ENCODE measurements at regions not wholly inside any gene's neighbourhood (a gene's known extent, or its start where the extent isn't known, plus 50 kb on each side); places are given as distances from the start of the nearest gene placed in this dataset.

- DNase-seq (ENCODE audit: low read depth): no peak
- no peak overlapping the region for H3K4me3 ChIP-seq (replicated peaks; ENCODE audit: low read depth, low read length)
- TF ChIP-seq CTCF (IDR thresholded peaks at IDR 0.05; ENCODE audit: low read length, missing control alignments): no peak
Measured at GRCh38 chr5:61802456-61802855, 470.4 kb downstream of the ZSWIM6 start.

GRCh38 chr5:61805101-61805500 is 473.0 kb downstream of the ZSWIM6 start:
- H3K4me3 ChIP-seq (replicated peaks; ENCODE audit: low read depth, low read length): no peak overlapping the region
- DNase-seq (ENCODE audit: low read depth): peak; percentile 10
- no peak for TF ChIP-seq CTCF (IDR thresholded peaks at IDR 0.05; ENCODE audit: low read length, missing control alignments)

- TF ChIP-seq CTCF (IDR thresholded peaks at IDR 0.05; ENCODE audit: low read length, missing control alignments): no peak
- no peak overlapping the region for H3K4me3 ChIP-seq (replicated peaks; ENCODE audit: low read depth, low read length)
- DNase-seq (ENCODE audit: low read depth): no peak
Measured at GRCh38 chr5:61806491-61807020, 474.5 kb downstream of the ZSWIM6 start.

- H3K4me3 ChIP-seq (replicated peaks; ENCODE audit: low read depth, low read length): no peak overlapping the region
- DNase-seq (ENCODE audit: low read depth): no peak
Measured at GRCh38 chr5:61808091-61808490, 476.0 kb downstream of the ZSWIM6 start.

GRCh38 chr5:61808909-61809308 is 476.9 kb downstream of the ZSWIM6 start:
- TF ChIP-seq CTCF (IDR thresholded peaks at IDR 0.05; ENCODE audit: low read length, missing control alignments): no peak
- H3K4me3 ChIP-seq (replicated peaks; ENCODE audit: low read depth, low read length): no peak overlapping the region
- no peak for DNase-seq (ENCODE audit: low read depth)

More at GRCh38 chr5:61808091-61808490, 476.0 kb downstream of the ZSWIM6 start:
- TF ChIP-seq CTCF (IDR thresholded peaks at IDR 0.05; ENCODE audit: low read length, missing control alignments): no peak

- TF ChIP-seq CTCF (IDR thresholded peaks at IDR 0.05; ENCODE audit: low read length, missing control alignments): no peak
- no peak overlapping the region for H3K4me3 ChIP-seq (replicated peaks; ENCODE audit: low read depth, low read length)
- DNase-seq (ENCODE audit: low read depth): no peak
Measured at GRCh38 chr5:61809651-61810050, 477.6 kb downstream of the ZSWIM6 start.

- DNase-seq (ENCODE audit: low read depth): no peak
- TF ChIP-seq CTCF (IDR thresholded peaks at IDR 0.05; ENCODE audit: low read length, missing control alignments): no peak
- no peak overlapping the region for H3K4me3 ChIP-seq (replicated peaks; ENCODE audit: low read depth, low read length)
Measured at GRCh38 chr5:61811052-61811451, 479.0 kb downstream of the ZSWIM6 start.
